Liver (tissue), 7 donors: ENCODE measurements at regions not wholly inside any gene's neighbourhood (a gene's known extent, or its start where the extent isn't known, plus 50 kb on each side); places are given as distances from the start of the nearest gene placed in this dataset.

ENCODE experiments used
- DNase-seq: peaks from one replicate; pipeline ENCODE4 v3.0.0-alpha.2; 2017; ENCODE audit warnings: low spot score
- H3K27ac ChIP-seq, 2 donors: one replicate each; pipeline ENCODE4 v1.7.0; 2013; ENCODE audit warnings: inconsistent platforms in 2 of 2, low read length in 2 of 2, control low read depth in 1 of 2, low read depth in 1 of 2, mild to moderate bottlenecking in 1 of 2
- H3K27me3 ChIP-seq, 4 donors: one replicate each; pipeline versions ENCODE4 v1.6.1 to v1.7.0; 2013; ENCODE audit warnings: low read length in 3 of 4, inconsistent platforms in 1 of 4, mild to moderate bottlenecking in 1 of 4, moderate library complexity in 1 of 4; ENCODE audit not compliant: control insufficient read depth in 4 of 4, insufficient read depth in 4 of 4
- H3K36me3 ChIP-seq, 4 donors: one replicate each; pipeline versions ENCODE4 v1.6.1 to v1.7.0; 2013; ENCODE audit warnings: low read length in 3 of 4, mild to moderate bottlenecking in 3 of 4, low read depth in 1 of 4, moderate library complexity in 1 of 4; ENCODE audit not compliant: control insufficient read depth in 4 of 4, insufficient read depth in 3 of 4
- H3K4me1 ChIP-seq, 4 donors: one replicate each; pipeline versions ENCODE4 v1.6.1 to v1.7.0; 2013; ENCODE audit warnings: low read length in 3 of 4, mild to moderate bottlenecking in 3 of 4, moderate library complexity in 1 of 4; ENCODE audit not compliant: control insufficient read depth in 4 of 4, insufficient read depth in 4 of 4
- H3K4me3 ChIP-seq, 3 donors: one replicate each; pipeline versions ENCODE4 v1.6.1 to v1.7.0; 2013; ENCODE audit warnings: low read length in 3 of 3, control low read depth in 1 of 3, low read depth in 1 of 3, mild to moderate bottlenecking in 1 of 3
- H3K9ac ChIP-seq, 2 donors: one replicate each; pipeline ENCODE4 v1.7.0; 2013; ENCODE audit warnings: low read length in 2 of 2, mild to moderate bottlenecking in 2 of 2, moderate library complexity in 2 of 2, control low read depth in 1 of 2, low read depth in 1 of 2
- H3K9me3 ChIP-seq, 4 donors: one replicate each; pipeline versions ENCODE4 v1.6.1 to v1.7.0; 2013; ENCODE audit warnings: low read length in 3 of 4; ENCODE audit not compliant: control insufficient read depth in 4 of 4
- EGR1 ChIP-seq, 2 donors: IDR thresholded peaks; 2 replicates each; pipeline ENCODE4 v1.6.1; 2016 to 2018; ENCODE audit warnings: antibody characterized with exemption in 2 of 2, low read depth in 2 of 2
- FOXA2 ChIP-seq: IDR thresholded peaks from 2 replicates; pipeline ENCODE4 v1.6.1; 2016; ENCODE audit warnings: antibody characterized with exemption
- GABPA ChIP-seq, 2 donors: IDR thresholded peaks in 1 of 2; conservative IDR thresholded peaks in 1 of 2; 2 replicates each; pipeline ENCODE4 v1.6.1; 2016; ENCODE audit warnings: antibody characterized with exemption in 2 of 2, mild to moderate bottlenecking in 1 of 2, moderate library complexity in 1 of 2
- HNF4G ChIP-seq: IDR thresholded peaks from 2 replicates; pipeline ENCODE4 v1.6.1; 2016; ENCODE audit warnings: antibody characterized with exemption
- JUND ChIP-seq, 2 donors: IDR thresholded peaks; 2 replicates each; pipeline ENCODE4 v1.6.1; 2016; ENCODE audit warnings: antibody characterized with exemption in 2 of 2
- MAX ChIP-seq: IDR thresholded peaks from 2 replicates; pipeline ENCODE4 v1.6.1; 2016; ENCODE audit warnings: antibody characterized with exemption
- NR2F2 ChIP-seq: IDR thresholded peaks from 2 replicates; pipeline ENCODE4 v1.6.1; 2016; ENCODE audit warnings: antibody characterized with exemption
- RAD21 ChIP-seq, 2 donors: IDR thresholded peaks; 2 replicates each; pipeline ENCODE4 v1.6.1; 2016; ENCODE audit warnings: antibody characterized with exemption in 2 of 2, mild to moderate bottlenecking in 2 of 2
- RXRA ChIP-seq, 2 donors: IDR thresholded peaks; 2 replicates each; pipeline ENCODE4 v1.6.1; 2017 to 2018; ENCODE audit warnings: antibody characterized with exemption in 2 of 2, mild to moderate bottlenecking in 1 of 2
- SP1 ChIP-seq: IDR thresholded peaks from 2 replicates; pipeline ENCODE4 v1.6.1; 2018; ENCODE audit warnings: antibody characterized with exemption, mild to moderate bottlenecking
- whole genome bisulfite sequencing: extraction: QIAGEN DNeasy Blood & Tissue Kit; methylation state at CpG from one replicate; pipeline ENCODE4 v1.1.7; 2013; 5-methylcytosine and 5-hydroxymethylcytosine counted together
- TF ChIP-seq, protein P1 (sequence below): IDR thresholded peaks from 2 replicates; pipeline ENCODE4 v1.6.1; 2016; ENCODE audit warnings: antibody characterized with exemption, mild to moderate bottlenecking
- TF ChIP-seq, protein P2 (sequence below): IDR thresholded peaks from 2 replicates; pipeline ENCODE4 v1.6.1; 2016; ENCODE audit warnings: antibody characterized with exemption
- donor health status: healthy.
- donor health status: healthy.
- donor health status: healthy.
- donor health status: healthy.

DNA sequence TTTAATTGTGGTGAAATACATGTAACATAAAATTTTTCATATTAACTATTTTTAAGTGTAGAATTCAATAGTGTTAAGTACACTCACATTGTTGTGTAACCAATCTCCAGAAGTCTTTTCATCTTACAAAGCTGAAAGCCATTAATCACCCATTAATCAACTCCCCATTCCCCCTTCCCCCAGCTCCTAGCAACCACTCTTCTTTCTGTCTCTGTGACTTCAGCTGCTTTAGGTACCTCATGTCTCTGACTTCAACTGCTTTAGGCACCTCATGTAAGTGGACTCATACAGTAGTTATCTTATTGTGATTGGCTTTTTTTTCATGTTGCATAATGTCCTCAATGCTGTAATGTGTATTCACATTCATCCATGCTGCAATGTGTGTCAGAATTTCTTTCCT is 150.8 kb upstream of the NTM start (continued):
- TF ChIP-seq, protein P1, sequence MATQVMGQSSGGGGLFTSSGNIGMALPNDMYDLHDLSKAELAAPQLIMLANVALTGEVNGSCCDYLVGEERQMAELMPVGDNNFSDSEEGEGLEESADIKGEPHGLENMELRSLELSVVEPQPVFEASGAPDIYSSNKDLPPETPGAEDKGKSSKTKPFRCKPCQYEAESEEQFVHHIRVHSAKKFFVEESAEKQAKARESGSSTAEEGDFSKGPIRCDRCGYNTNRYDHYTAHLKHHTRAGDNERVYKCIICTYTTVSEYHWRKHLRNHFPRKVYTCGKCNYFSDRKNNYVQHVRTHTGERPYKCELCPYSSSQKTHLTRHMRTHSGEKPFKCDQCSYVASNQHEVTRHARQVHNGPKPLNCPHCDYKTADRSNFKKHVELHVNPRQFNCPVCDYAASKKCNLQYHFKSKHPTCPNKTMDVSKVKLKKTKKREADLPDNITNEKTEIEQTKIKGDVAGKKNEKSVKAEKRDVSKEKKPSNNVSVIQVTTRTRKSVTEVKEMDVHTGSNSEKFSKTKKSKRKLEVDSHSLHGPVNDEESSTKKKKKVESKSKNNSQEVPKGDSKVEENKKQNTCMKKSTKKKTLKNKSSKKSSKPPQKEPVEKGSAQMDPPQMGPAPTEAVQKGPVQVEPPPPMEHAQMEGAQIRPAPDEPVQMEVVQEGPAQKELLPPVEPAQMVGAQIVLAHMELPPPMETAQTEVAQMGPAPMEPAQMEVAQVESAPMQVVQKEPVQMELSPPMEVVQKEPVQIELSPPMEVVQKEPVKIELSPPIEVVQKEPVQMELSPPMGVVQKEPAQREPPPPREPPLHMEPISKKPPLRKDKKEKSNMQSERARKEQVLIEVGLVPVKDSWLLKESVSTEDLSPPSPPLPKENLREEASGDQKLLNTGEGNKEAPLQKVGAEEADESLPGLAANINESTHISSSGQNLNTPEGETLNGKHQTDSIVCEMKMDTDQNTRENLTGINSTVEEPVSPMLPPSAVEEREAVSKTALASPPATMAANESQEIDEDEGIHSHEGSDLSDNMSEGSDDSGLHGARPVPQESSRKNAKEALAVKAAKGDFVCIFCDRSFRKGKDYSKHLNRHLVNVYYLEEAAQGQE = no peak
- TF ChIP-seq FOXA2 (no peak), RXRA (IDR thresholded peaks at IDR 0.05) (no peak)

DNA sequence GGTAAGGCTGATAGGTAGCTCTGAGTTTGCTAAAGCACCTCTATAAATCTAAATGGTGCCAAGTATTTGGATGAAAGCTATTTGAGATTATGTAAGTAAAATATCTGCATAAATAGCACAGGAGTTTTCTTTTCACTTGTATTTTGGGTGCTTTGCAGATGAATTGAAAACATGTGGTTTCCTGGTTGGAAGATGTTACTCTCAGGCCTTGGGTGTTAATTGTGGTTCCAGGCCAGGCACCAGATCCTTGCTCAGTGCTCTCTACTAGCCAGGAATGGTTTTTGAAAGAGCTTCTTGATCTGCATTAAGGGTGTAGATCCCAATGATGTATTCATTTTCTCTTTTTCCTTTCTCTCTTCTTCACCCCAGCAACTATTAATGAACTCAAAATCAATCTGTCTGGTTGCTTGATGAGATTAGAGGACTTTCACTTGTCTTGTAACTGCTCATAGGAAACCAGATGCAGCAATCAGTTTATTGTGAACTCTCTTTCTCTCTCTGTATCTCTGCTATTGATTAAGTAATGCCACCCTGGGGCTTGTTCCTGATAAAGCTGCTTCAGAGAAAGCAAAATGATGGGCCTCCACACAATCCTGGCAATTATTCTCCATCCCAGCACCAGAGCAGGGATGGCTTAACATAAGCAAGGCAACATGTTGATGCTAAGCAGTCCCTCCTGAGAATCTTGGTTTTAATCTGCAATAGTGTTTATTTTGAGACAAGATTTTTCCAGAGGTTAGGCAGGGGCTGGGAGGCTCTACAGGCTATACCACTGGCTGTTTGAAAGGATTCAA is 147.0 kb upstream of the NTM start:
- Histone ChIP-seq H3K27me3 (peaks cover 0 to 5% (median 0%) of the 10 kb centered on the region in 4 donors), H3K27ac (no peak overlapping the region), H3K36me3 (no peaks in the 10 kb centered on the region), H3K4me1 (no peaks in the 10 kb centered on the region), H3K9me3 (peaks cover 0 to 5% (median 2%) of the 10 kb centered on the region in 4 donors), H3K9ac (no peak overlapping the region), H3K4me3 (no peak overlapping the region)
- TF ChIP-seq EGR1 (IDR thresholded peaks at IDR 0.05; ENCODE audit: low read depth in 2 of 2) (no peak), HNF4G (no peak), JUND (IDR thresholded peaks at IDR 0.05) (no peak), SP1 (no peak), FOXA2 (no peak), GABPA (IDR thresholded peaks at IDR 0.05 in 1 of 2, conservative IDR thresholded peaks at IDR 0.05 in 1 of 2) (no peak), RAD21 (IDR thresholded peaks at IDR 0.05) (no peak), NR2F2 (no peak)
- TF ChIP-seq, protein P1 = no peak
- no peak for DNase-seq

GRCh38 chr11:131228378-131228777 is 142.0 kb upstream of the NTM start:
- no peak overlapping the region for H3K9ac ChIP-seq
- H3K36me3 ChIP-seq = no peaks in the 10 kb centered on the region
- WGBS = 33% methylated on average over 2 of the region's 2 CpGs
- peaks cover 0 to 5% (median 2%) of the 10 kb centered on the region in 4 donors for H3K9me3 ChIP-seq
- no peaks in the 10 kb centered on the region for H3K4me1 ChIP-seq
- TF ChIP-seq, protein P2, sequence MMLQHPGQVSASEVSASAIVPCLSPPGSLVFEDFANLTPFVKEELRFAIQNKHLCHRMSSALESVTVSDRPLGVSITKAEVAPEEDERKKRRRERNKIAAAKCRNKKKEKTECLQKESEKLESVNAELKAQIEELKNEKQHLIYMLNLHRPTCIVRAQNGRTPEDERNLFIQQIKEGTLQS = no peak
- TF ChIP-seq NR2F2 = no peak
- no peak for TF ChIP-seq EGR1 (IDR thresholded peaks at IDR 0.05; ENCODE audit: low read depth in 2 of 2)
- TF ChIP-seq MAX = no peak
- TF ChIP-seq RAD21 (IDR thresholded peaks at IDR 0.05) = no peak
- no peak for TF ChIP-seq RXRA (IDR thresholded peaks at IDR 0.05)
- TF ChIP-seq, protein P1 = no peak
- TF ChIP-seq HNF4G = no peak
- no peak overlapping the region for H3K27ac ChIP-seq
- H3K4me3 ChIP-seq = no peak overlapping the region
- H3K27me3 ChIP-seq = peaks cover 0 to 5% (median 0%) of the 10 kb centered on the region in 4 donors
- DNase-seq = no peak
